Stomach (tissue), 8 donors: ENCODE measurements at regions not wholly inside any gene's neighbourhood (a gene's known extent, or its start where the extent isn't known, plus 50 kb on each side); places are given as distances from the start of the nearest gene placed in this dataset.

Experiments
- DNase-seq, 2 donors: peaks; one replicate each; pipeline versions ENCODE4 v3.0.0 to v3.0.0-alpha.2; 2013 to 2019
- H3K27ac ChIP-seq, 5 donors: fragments of 200-600 bp in 4 of 5; sonication (generic) in 4 of 5; one replicate each; pipeline ENCODE4 v1.5.1; 2013 to 2019; ENCODE audit warnings: mild to moderate bottlenecking in 1 of 5, moderate library complexity in 1 of 5
- H3K27me3 ChIP-seq, 3 donors: fragments of 200-600 bp; sonication (generic); one replicate each; pipeline ENCODE4 v1.5.1; 2017 to 2019; ENCODE audit warnings: mixed run types in 1 of 3
- H3K36me3 ChIP-seq, 4 donors: fragments of 200-600 bp; sonication (generic); 1 replicate in 3 of 4; 2 replicates in 1 of 4; pipeline ENCODE4 v1.5.1; 2016 to 2019
- H3K4me1 ChIP-seq, 4 donors: fragments of 200-600 bp; sonication (generic); one replicate each; pipeline ENCODE4 v1.5.1; 2016 to 2019
- H3K4me3 ChIP-seq, 4 donors: fragments of 200-600 bp; sonication (generic) in 3 of 4; one replicate each; pipeline ENCODE4 v1.5.1; 2016 to 2019; ENCODE audit warnings: mild to moderate bottlenecking in 1 of 4
- H3K9me3 ChIP-seq, 4 donors: fragments of 200-600 bp; sonication (generic); one replicate each; pipeline ENCODE4 v1.5.1; 2016 to 2019
- EP300 ChIP-seq: sonication (generic); formaldehyde crosslinking; IDR thresholded peaks from one replicate; pipeline ENCODE4 v1.6.1; 2017; ENCODE audit warnings: antibody characterized with exemption
- POLR2A ChIP-seq, 4 donors: fragments of 450-650 bp; IDR thresholded peaks; one replicate each; pipeline ENCODE4 v1.6.1; 2016; ENCODE audit warnings: antibody characterized with exemption in 4 of 4, control low read depth in 2 of 4, mild to moderate bottlenecking in 1 of 4, moderate library complexity in 1 of 4
- POLR2AphosphoS5 ChIP-seq, 3 donors: sonication (generic); formaldehyde crosslinking; IDR thresholded peaks; one replicate each; pipeline ENCODE4 v1.6.1; 2016; ENCODE audit warnings: antibody characterized with exemption in 3 of 3
- WGBS, 5 donors: extraction: QIAGEN DNeasy Blood & Tissue Kit in 3 of 5; methylation state at CpG; one replicate each; pipeline versions ENCODE4 v1.1.5 to v1.1.7; 2013 to 2018; 5-methylcytosine and 5-hydroxymethylcytosine counted together
- intact Hi-C: fragments of 100-400 bp; cut with DNase I; formaldehyde crosslinking; loops from one replicate; pipeline ENCODE4 v1.15.1; 2023; ENCODE audit warnings: low total_unique reads
- TF ChIP-seq, protein P1 (sequence below), 7 experiments: fragments of 450-650 bp in 4 of 7; fragments of 200-600 bp in 3 of 7; sonication (generic) in 3 of 7; IDR thresholded peaks; one replicate each; pipeline ENCODE4 v1.5.1; 2016 to 2019; ENCODE audit warnings: antibody characterized with exemption in 7 of 7, control low read depth in 2 of 7, mild to moderate bottlenecking in 1 of 7
- donor health status: healthy with polysubstance abuse.
- donor health status: Bipolar disorder and iron deficiency.
- donor health status: healthy.

DNA sequence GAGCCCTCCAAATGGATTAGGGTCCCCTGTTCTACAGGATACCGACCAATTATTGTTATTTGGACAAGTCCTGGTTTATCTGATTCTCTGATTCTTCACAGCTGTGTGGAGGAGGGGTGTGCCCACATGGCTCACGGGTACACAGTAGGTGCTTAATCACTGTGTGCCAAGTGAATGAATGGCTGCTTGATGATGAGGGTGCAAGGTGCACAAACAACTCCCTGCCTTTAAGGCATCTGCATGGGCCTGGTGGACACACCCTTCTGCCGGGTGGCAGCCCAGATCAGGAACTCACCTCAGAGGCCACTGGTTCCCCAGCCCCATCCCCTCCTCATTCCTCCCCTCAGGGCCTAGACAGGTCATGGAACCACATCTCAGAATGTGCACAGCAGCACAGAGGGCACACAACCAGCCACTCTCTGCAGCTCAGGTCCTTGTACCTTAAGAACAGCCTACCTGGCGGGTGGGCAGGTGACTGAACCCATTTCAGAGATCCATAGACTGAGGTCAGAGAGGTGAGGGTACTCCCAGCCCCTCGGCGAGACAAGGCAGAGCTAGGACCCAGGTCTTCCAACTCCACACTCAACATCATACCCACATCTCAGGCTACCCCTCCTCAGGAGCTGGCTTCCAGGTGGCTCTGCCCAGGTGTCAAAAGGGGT, 50.3 kb downstream of the SHANK2 start:
- Histone ChIP-seq H3K4me1 (peaks cover 0 to 14% (median 9%) of the 10 kb centered on the region in 4 donors), H3K4me3 (no peak overlapping the region), H3K27ac (no peak overlapping the region), H3K9me3 (no peaks in the 10 kb centered on the region), H3K36me3 (no peaks in the 10 kb centered on the region), H3K27me3 (no peaks in the 10 kb centered on the region)
- intact Hi-C loops = no loop called here
- DNase-seq = no peak
- 77 to 97% (median 83%) methylated on average over 4 to 6 of the region's 6 CpGs for WGBS, 5 donors
- TF ChIP-seq EP300 (no peak), POLR2A (IDR thresholded peaks at IDR 0.05) (no peak), POLR2AphosphoS5 (IDR thresholded peaks at IDR 0.05) (no peak)
- TF ChIP-seq, protein P1, sequence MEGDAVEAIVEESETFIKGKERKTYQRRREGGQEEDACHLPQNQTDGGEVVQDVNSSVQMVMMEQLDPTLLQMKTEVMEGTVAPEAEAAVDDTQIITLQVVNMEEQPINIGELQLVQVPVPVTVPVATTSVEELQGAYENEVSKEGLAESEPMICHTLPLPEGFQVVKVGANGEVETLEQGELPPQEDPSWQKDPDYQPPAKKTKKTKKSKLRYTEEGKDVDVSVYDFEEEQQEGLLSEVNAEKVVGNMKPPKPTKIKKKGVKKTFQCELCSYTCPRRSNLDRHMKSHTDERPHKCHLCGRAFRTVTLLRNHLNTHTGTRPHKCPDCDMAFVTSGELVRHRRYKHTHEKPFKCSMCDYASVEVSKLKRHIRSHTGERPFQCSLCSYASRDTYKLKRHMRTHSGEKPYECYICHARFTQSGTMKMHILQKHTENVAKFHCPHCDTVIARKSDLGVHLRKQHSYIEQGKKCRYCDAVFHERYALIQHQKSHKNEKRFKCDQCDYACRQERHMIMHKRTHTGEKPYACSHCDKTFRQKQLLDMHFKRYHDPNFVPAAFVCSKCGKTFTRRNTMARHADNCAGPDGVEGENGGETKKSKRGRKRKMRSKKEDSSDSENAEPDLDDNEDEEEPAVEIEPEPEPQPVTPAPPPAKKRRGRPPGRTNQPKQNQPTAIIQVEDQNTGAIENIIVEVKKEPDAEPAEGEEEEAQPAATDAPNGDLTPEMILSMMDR (IDR thresholded peaks at IDR 0.05) = no peak

DNA sequence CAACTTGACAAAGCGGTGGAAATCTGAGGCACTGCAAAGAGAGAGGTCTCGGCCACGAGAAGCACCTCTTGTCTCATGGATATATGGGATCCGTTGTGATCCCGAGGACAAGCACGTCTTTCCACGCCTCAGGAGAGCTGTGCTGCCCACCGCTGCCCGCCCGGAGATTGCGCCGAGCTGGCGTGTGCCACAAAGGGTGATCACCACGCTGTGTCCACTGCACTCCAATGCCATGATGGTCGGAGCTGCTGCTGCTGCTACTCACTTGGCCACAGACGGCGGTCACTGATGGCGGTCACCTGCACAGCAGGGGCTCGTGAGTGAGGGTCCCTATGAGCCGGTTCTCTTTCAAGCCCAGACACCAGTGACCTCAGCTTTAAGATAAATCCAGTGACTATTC, 51.1 kb downstream of the SHANK2 start:
- 94 to 96% (median 95%) methylated on average over 20 of the region's 20 CpGs for WGBS, 5 donors
- H3K36me3 ChIP-seq = no peaks in the 10 kb centered on the region
- no peaks in the 10 kb centered on the region for H3K27me3 ChIP-seq
- no peak for TF ChIP-seq POLR2A (IDR thresholded peaks at IDR 0.05)
- TF ChIP-seq, protein P1 (IDR thresholded peaks at IDR 0.05) = no peak
- no peak for TF ChIP-seq EP300
- no peak for TF ChIP-seq POLR2AphosphoS5 (IDR thresholded peaks at IDR 0.05)
- peaks cover 0 to 8% (median 6%) of the 10 kb centered on the region in 4 donors for H3K4me1 ChIP-seq
- no peaks in the 10 kb centered on the region for H3K9me3 ChIP-seq
- intact Hi-C loops = no loop called here
- H3K4me3 ChIP-seq = no peak overlapping the region
- no peak overlapping the region for H3K27ac ChIP-seq
- DNase-seq = no peak

DNA sequence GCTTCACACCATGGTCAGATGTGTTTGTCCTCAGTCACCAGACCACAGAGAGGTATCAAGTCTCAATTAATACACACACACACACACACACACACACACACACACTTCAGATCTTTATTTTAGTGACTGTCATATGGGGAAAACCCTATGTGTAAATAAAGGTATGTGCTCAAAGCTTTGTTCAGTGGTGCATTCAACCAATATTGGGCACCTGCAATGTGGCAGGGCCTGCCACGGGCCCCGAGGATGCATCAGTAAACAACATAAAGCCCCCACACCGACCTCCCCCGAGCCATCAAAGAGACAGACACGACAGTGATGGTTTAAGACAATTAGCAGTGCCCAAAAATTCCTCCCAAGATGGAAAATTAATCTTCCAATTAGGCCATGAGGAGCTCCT, 51.6 kb downstream of the SHANK2 start:
- TF ChIP-seq POLR2A (IDR thresholded peaks at IDR 0.05) (no peak), POLR2AphosphoS5 (IDR thresholded peaks at IDR 0.05) (no peak), EP300 (no peak)
- TF ChIP-seq, protein P1 (IDR thresholded peaks at IDR 0.05) = no peak
- 83 to 90% (median 87%) methylated on average over 5 of the region's 5 CpGs for WGBS, 5 donors
- H3K9me3 ChIP-seq = no peaks in the 10 kb centered on the region
- intact Hi-C loops = no loop called here
- DNase-seq = no peak
- no peak overlapping the region for H3K4me3 ChIP-seq
- no peaks in the 10 kb centered on the region for H3K27me3 ChIP-seq
- peaks cover 0 to 3% (median 2%) of the 10 kb centered on the region in 4 donors for H3K4me1 ChIP-seq
- no peak overlapping the region for H3K27ac ChIP-seq
- H3K36me3 ChIP-seq = no peaks in the 10 kb centered on the region

DNA sequence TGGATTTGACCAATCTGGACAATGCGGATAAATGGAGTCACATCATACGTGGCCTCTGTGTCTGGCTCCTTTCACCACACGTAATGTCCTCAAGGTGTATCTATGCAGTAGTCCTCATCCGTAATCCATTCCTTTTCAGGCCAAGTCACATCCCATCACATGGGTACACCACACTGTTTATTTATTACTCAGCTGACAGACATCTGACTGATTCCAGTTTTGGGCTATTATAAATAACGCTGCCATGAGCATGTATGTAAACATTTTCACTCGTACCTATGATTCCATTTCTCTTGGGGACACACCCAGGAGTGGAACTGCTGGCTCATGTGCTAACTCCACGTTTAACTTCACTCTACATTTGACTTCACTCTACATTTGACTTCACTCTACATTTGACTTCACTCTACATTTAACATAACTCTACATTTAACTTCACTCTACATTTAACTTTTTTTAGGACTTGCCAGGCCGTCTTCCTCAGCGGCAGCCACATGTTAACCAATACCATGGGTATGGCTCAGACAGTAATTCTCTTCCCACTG, 52.1 kb downstream of the SHANK2 start:
- WGBS, 5 donors = 78 to 83% (median 81%) methylated on average over 9 of the region's 9 CpGs
- intact Hi-C loops = no loop called here

More for the DNA sequence above, 52.1 kb downstream of the SHANK2 start:
- H3K36me3 ChIP-seq = no peaks in the 10 kb centered on the region
- TF ChIP-seq EP300 (no peak), POLR2A (IDR thresholded peaks at IDR 0.05) (no peak), POLR2AphosphoS5 (IDR thresholded peaks at IDR 0.05) (no peak)
- TF ChIP-seq, protein P1 (IDR thresholded peaks at IDR 0.05) = no peak
- no peaks in the 10 kb centered on the region for H3K9me3 ChIP-seq
- no peak for DNase-seq
- H3K27me3 ChIP-seq = no peaks in the 10 kb centered on the region
- no peak overlapping the region for H3K4me3 ChIP-seq
- no peak overlapping the region for H3K27ac ChIP-seq
- H3K4me1 ChIP-seq = no peaks in the 10 kb centered on the region
